Fibroblast of skin of back (primary cell): ENCODE measurements at regions not wholly inside any gene's neighbourhood (a gene's known extent, or its start where the extent isn't known, plus 50 kb on each side); places are given as distances from the start of the nearest gene placed in this dataset.

Experiments used
- DNase-seq: peaks from one replicate; pipeline ENCODE4 v3.0.0-alpha.2; 2013

DNA sequence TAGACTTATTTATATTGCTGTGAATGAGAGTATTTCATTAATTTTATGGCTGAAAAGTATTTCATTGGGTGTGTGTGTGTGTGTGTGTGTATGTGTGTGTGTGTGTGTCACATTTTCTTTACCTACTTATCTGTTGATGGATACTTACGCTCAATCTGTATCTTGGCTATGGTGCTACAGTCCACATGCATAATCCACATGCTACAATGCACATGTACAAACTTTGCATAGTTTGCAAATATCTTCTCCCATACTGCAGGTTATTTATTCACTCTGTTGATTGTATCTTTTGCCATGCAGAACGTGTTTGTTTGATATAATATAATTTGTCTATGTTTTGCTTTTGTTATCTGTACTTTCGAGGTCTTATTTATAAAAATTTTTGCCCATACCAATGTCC is 167.8 kb downstream of the RAB28 start:
- DNase-seq, result no peak

DNA sequence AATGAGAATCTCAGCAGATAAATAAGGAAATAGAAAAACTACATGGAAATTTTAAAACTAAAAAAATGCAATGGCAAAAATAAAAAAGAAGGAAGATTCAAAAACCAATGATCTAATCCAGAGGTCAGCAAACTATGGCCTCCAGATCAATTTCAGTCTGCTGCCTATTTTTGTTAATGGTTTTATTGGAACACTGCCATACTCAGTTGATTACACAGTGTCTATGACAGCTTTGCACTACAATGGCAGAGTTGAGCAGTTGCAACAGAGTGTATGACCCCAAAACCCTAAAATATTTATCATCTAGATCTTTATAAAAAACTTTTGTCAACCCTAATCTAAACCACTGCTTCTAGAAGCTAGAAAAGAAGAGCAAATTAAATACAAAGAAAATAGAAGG is 170.3 kb downstream of the RAB28 start:
- DNase-seq, result no peak

DNA sequence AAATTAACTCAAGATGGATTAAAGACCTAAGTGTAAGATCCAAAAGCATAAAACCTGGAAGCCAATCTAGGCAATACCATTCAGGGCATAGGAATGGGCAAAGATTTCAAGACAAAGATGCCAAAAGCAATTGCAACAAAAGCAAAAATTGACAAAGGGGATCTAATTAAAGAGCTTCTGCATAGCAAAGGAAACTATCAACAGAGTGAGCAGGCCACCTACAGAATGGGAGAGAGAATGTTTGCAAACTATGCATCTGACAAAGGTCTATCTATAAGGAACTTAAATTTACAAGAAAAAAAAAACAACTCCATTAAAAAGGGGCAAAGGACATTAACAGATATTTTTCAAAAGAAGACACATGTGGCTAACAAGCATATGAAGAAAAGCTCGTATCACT is 171.9 kb downstream of the RAB28 start:
- no peak for DNase-seq

DNA sequence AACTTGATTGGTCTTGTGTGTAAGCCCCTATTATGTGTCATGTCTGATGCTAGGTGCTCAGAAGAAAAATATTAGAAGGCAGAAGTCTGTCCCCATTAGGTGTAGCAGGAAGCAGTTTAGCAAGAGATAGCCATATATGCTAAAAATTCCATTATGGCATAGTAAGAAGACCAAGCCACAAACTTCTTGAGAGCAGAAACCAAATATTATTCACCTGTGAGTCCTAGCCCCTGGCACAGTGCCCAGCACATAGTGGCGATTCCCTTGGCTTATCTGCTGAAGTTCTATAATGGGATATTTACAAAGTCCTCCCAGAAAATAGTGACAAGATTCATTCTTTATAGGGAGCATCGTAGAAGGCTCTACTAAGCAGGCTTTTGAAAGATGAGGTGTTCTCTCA is 174.4 kb downstream of the RAB28 start:
- DNase-seq, result no peak

DNA sequence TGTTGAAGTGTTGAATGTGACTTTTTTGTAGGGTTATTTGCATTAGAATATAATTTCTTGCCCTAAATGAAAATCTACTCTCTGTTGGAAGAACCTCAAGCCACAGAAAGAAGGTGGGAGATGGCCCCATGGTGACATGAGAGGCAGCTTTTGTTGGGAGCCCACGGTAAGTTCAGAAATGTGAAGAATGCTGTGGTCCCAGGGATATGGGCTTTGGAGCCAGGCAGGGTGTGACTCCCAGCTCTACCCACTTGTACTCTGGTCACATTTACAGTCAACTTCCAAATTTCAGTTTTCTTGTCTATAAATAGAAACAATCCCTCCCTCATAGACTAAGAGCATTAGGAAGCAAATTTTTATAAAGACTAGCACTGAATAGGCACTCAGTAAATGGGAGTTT is 177.8 kb downstream of the RAB28 start:
- no peak for DNase-seq

DNA sequence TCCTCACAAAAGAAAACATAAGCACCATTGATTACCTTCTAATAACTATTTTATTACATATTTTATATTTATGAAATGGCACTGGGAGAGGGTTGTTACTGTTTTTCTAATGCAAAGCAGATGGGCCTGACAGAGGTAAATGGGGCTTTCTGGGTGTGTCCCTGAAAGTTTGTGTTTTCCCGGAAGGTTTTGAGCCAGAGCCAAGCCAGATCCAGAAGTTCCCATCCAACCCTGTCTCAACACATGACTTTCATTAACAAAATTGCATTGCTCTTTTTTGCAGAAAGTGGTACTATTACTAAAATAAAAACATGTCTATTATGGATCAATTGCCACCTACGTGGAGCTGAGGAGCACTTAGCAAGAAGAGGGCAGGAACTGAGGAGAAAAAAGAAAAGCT is 181.3 kb downstream of the RAB28 start:
- no peak for DNase-seq

DNA sequence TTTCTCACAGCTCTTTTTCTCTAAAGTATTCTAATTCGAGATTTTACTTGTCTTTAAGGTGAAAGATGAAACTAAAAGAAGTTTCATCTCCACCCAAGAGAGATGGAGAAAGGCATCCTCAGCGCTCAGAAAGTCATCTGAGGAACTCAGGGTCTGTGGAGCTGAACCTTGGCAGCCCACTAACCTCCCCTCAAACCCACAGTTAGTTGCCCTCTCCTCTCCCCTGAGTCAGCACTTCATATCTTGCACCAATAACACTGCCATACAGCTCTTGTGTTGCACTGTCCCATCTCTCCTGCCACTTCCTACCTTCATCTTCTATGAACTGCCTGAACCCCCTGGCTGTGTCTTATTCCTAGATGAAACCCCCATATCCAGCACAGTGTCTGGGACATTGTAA is 184.8 kb downstream of the RAB28 start:
- no peak for DNase-seq

DNA sequence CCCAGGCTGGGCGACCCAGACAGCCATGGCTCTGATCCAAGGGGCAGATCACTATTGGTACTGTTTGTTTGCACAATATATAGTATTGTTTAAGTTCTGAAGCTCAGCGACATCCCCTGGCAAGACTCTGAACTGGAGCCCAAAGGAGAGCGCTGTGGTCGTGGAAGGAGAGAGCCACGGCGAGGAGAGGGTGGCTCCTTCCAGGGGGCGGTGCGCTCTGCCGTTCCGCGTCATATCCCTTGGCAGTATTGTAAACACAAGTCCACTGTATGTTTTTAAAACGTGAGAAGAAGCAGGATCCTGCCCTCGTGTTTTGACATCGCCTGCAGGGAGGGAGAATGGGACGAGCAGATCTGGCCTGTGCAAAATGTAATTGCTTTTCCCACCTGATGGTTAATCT is 185.5 kb downstream of the RAB28 start:
- no peak for DNase-seq

DNA sequence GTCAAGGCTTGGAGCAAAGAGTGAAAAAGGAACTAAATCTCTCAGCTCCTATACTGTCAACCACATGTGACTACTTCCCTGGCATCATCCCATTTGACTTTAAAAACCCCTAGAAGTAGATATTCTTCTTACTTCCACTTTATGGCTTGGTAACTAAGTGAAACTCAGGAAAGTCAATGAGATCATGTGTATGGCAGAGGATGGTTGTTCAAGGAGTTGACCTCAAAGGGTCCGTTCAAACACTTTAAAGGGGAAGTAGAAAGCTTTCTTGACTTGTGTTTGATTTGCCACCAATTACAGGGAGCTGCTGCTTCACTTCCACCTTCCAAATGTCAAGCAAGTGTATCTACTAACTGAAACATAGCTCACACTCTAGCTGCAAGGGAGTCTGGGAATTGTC is 187.2 kb downstream of the RAB28 start:
- no peak for DNase-seq

DNA sequence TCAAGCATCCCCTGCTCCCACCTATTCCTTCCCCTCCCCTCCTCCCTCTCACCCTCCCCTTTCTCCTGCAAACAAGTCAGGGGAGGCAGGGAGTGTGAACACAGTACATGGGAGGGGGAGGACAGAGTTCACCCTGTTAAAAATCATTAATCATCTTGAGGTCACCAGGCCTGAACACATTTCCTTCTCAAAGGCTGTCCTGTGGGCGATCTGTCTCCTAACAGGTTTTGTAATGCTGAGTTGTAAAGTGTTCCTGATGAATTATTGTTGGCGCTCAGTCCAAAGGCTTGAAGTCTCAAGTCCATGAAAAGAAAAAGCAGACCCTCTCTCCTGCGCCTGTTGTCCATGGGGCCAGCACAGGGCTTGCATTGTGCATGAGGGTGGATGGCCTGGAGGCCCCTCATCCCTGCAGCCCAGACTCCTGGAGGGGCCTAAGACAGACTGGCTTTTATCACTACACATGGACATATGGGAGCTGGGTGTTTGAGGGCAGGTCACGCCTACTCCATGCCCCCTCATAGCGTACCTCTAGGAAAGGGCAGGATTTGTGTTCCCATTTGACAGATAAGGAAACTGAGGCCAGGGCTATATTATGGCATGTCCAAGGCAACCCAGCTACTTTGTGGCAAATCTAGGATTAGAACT is 189.1 kb downstream of the RAB28 start:
- DNase-seq, result no peak

DNA sequence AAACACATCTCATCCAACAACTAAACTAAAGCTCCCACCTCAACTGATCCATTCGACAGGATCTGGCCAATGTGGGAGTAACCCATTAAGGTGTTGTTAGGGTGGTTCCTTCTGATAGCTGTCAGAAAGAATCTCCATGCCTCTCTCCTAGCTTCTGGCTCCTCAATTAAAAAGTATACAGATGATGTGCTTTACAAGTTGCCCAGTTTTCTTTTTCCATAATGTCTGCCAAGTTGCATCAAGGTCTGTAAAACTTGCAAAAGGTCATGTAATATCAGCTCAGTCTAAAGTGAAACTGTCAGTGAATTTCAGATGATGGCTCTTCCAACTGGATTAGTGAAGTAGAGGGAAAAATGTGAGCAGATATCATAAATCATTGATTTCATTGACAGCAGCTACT is 191.8 kb downstream of the RAB28 start:
- no peak for DNase-seq

DNA sequence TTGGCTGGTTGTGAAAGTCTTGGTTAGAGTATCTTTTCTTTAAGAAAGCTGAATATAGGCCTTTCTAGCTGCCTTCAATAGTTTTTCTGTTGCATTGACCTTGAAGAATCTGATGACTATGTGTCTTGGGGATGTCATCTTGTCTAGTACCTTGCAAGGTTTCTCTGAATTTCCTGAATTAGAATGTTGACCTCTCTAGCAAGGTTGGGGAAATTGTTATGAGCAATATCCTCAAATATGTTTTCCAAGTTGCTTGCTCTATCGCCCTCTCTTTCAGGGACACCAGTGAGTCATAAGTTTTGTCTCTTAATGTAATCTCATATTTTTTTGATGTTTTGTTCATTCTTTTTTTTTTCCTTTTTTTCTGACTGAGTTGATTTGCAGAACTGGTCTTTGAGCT is 194.7 kb downstream of the RAB28 start:
- DNase-seq, result peak; percentile 54

DNA sequence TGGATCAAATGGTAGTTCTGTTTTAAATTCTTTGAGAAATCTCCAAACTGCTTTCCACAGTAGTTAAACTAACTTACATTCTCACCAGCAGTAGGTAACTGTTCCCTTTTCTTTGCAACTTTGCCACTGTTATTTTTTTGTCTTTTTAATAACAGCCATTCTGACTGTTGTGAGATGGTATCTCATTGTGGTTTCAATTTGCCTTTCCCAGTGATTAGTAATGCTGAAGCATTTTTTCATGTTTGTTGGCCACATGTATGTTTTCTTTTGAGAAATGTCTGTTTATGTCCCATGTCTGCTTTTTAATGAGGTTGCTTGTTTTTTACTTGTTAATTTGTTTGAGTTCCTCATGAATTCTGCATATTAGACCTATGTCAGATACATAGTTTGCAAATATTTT is 198.8 kb downstream of the RAB28 start:
- no peak for DNase-seq

DNA sequence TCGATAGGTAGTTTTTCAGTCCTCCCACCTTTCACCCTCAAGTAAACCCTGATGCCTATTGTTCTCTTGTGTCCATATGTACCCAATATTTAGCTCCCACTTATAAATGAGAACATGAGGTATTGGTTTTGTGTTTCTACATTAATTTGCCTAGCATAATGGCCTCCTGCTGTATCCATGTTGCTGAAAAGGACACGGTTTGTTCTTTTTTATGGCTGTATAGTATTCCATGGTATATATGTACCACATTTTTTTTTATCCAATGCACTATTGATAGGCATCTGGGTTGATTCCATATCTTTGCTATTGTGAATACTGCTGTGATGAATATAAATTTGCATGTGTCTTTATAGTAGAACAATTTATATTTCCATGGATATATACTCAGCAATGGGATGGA is 199.2 kb downstream of the RAB28 start:
- no peak for DNase-seq

DNA sequence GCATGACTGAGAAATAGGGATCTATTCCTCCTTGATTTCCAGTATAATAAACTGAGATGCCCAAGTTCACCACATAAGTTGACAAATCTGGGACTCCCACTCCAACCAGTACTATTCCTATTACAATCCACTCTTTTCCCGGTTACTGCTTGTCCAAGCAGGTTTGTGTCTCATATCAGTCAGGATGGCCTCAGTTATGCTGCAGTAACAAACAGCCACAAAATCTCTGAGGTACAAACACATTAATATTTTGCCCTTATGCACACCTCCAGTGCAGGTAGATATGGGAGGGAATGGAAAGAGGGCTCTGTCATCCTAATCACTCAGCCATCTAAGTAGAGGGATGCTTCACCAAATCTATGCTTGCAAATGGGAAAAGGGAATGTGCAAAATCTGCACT is 207.8 kb downstream of the RAB28 start:
- no peak for DNase-seq

DNA sequence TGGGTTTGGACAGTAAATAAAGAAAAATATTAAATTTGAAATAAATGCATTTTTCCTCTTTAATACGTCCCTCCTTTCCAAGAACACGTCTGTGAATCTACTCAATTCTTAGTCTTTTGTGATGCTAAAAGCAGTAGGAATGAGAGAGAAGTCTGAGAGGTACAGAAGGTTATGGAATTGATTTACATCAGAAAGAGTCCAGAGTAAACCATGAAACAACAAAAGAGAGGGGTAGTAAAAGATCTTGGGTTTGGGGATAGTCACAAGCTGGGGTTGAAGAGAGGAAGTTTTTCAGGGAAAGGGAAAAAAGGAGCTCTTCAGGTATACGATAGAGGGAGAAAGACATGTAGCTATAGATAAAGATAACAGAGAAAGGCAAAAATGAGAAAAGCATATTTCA is 215.4 kb downstream of the RAB28 start:
- DNase-seq, result no peak

DNA sequence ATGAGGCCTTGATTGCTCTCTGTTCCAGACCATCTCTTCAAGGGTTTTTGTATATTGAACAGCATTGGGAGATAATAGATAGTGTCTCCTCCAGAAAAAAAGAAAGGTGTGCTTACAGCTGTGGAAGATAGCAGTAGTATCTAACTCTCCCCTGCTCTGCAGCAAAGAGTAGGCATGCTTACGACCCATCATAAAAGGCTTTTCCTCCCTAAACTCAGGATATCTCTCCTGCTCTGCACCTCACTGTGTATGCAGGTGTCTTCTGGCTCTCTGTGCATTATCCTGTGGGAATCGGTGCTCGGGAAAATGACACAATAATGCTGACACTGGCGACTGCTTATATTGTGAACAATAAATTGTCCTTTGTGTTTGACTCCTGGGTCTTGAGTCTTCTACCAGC is 216.0 kb downstream of the RAB28 start:
- no peak for DNase-seq

DNA sequence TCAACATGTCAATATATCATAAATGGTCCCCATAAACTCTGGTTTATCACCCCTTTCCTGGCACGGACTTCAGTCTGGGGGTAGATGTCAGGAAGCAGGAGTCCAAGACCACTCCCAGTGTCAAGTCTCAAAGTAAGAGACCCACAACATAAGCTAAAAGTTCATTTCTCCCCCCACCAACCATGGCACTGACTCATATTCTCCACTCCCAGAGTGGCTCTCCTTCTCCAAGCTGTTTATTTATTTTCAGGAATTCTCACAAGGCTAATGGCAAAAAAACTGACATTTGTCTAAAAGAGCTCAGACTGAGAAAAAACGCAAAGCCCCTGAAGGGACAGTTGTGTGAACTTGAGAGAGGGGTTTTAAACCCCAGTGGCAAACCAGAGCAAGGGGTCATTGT is 217.0 kb downstream of the RAB28 start:
- no peak for DNase-seq

DNA sequence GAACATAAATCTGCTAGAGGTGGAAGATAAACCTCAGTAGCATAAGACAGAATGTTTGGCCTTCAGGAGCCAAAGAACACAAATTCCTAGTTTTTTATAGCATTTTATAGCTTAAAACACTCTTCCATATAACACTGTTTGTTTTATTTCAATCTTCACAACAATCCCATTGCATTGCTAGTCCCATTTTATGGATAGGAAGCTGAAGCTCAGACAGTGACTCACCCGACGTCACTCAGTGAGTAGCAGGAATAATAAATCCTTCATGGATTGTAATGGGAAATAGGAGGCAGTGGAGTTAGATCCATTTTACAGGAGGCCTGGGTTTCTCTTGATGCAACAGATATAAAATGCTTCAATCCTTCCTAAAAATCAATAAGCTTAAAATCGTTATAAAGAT is 217.5 kb downstream of the RAB28 start:
- DNase-seq, result no peak

DNA sequence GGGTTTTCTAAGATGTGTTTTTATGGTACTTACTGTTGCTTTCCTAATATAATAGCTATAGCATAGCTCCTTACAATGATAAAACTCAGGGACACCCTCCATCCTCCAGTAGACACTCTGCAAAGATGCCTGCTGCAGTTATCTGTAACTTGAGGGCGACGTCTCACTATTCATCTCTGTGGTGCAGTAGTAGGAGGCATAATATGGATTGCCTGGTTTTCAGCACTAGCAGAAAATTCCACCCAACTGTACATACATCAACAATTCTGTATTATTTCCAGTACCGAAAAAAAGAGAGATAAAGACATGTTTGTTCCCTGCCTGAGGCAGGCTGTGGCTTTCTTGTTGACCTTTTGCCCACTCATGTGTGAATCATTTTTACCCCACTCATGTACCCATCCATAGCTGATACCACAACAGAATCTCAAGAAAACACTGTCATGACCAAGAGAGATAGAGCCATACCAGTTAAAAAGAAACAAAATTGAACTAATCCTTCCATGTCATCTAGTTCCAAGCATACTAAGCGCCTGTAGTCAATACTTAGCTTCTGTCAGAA is 220.1 kb downstream of the RAB28 start:
- peak; percentile 4 for DNase-seq

DNA sequence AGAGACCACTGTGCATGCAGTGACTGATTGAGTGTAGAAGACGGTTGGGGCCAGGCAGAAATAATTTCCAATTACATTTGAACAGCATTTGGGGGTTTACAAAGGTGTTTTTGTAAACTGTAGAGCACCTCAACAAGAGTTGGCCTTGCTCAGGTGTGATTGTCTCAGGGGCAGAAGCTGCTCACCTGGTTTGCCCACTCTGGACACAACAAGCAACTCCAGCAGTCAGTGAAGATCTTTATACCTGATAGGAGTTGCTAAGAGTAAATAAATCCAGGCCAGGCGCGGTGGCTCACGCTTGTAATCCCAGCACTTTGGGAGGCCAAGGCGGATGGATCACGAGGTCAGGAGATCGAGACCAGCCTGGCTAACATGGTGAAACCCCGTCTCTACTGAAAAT is 221.3 kb downstream of the RAB28 start:
- DNase-seq, result no peak

DNA sequence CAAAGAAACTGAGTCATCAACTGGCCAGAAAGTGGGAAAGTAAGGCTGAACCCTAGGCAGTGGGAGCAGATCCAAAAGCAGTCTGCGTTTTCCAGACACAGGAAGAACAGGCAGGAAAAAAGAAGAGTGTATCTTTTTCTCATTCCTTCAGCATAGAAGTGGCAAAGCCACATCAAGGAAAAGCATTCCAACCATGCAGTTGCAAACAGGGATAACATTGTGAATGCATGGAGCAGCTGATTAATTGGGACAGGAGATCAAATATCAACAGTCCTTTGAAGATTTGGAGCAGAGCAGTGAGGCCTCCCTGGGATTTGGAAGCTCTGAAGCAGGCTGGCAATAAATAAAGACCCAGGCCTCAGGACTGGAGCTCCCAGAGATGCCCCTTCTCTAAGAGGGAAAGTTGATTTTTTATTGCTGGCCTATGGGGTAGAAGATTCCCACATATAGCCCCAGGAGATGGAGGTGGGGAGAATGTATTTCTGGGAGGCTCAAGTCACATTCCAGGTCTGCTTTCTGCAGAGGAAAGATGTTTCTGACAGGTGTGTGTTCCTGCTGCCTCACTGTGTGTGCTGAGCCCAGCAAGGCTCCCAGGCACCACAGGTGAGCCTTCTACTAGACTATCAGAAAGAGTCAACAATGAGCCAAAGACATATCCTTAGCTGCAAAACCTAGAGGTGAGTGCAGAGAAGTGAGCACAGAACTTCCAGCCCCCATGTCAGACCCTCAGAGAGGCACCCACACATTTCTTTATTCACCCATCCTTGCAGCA is 222.5 kb downstream of the RAB28 start:
- no peak for DNase-seq

DNA sequence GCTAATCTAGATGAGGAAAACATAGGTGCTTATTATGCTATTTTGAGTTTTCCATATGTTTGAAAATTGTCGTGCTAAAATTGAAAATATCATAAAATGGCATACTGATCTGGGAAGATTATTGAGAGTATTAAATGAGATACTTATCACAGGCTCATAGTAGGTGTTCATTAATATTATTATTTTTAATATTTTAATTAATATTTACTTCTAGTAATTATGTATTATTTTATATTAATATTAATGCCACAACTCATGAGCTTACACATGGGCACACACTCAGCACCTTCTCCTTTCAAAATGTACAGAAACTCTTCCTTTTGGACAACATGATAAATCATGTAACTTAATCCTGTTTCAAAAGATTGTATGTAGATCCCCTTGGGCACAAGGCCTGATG is 223.6 kb downstream of the RAB28 start:
- DNase-seq, result no peak

DNA sequence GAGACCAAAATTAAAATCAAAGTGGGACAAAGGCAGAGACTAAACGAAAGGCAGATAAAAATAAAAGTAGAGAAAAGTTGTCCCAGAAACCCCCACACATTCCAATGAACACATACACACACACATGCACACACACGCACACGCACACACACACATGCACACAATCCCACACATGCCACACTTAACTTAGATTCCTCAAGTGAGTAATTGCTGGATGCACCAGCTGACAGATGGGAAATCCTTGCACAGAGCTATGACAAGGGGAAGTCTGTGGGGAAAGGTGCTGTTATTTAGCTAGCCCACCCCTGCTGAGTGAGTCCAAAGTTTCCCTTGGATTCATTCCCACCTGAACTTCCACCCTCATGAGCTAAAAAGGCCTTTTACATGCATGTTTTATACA is 233.9 kb downstream of the RAB28 start:
- no peak for DNase-seq
